ENCODE measurements at regions not wholly inside any gene's neighbourhood (a gene's known extent, or its start where the extent isn't known, plus 50 kb on each side); places are given as distances from the start of the nearest gene placed in this dataset.

- Histone ChIP-seq H3K4me3 (no peak overlapping the region), H3K9me3 (no peaks in the 10 kb centered on the region), H3K36me3 (no peaks in the 10 kb centered on the region), H3K27me3 (no peaks in the 10 kb centered on the region), H3K27ac (no peak overlapping the region), H3K4me1 (no peaks in the 10 kb centered on the region)
- intact Hi-C loops (cut with DNase I): no loop called here
- TF ChIP-seq, protein P1, sequence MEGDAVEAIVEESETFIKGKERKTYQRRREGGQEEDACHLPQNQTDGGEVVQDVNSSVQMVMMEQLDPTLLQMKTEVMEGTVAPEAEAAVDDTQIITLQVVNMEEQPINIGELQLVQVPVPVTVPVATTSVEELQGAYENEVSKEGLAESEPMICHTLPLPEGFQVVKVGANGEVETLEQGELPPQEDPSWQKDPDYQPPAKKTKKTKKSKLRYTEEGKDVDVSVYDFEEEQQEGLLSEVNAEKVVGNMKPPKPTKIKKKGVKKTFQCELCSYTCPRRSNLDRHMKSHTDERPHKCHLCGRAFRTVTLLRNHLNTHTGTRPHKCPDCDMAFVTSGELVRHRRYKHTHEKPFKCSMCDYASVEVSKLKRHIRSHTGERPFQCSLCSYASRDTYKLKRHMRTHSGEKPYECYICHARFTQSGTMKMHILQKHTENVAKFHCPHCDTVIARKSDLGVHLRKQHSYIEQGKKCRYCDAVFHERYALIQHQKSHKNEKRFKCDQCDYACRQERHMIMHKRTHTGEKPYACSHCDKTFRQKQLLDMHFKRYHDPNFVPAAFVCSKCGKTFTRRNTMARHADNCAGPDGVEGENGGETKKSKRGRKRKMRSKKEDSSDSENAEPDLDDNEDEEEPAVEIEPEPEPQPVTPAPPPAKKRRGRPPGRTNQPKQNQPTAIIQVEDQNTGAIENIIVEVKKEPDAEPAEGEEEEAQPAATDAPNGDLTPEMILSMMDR (IDR thresholded peaks at IDR 0.05): no peak
- DNase-seq: no peak
- no peak for ATAC-seq
Observed at GRCh38 chr14:93858896-93859295, 68.2 kb upstream of the FAM181A start.

DNA sequence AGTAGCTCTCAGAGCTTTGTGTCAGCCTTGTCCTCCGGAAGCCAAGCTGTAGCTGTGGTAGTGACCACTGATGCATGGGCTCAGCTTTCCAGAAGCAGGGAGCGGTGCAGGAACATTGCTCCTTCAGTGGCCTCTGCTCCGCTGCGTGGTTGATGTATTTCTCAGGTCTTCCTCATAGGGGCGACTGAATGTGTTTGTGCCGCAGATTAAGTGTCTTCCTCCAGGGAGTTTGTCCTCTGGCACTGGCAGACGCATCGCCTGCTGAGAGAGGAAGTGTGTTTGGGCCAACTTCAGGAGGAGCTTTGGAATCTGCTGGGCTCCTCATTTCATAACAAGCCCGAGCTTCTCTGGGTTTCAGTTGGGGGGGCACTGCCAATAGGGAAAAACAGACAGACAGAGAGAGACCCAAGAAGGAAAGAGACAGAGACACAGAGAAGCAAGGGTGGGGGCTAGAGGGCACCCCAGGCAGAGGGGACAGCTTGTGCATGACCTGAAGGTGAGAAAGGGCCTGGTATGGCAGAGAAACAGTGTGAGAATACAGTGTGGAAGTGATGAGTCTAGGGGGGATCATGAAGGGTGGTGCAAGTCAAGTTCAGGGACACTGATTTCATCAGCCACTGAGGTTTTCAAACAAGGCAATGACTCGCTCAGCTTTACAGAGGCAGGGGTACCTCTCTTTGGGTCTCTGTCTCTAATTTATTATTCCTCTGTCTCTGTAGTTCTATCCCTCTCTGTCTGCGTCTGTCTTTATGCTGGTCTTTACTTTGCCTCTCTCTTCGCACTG lies 69.4 kb upstream of the PRIMA1 start:
- H3K4me3 ChIP-seq: no peak overlapping the region

GRCh38 chr14:93857081-93857480 lies 68.8 kb upstream of the PRIMA1 start:
- TF ChIP-seq, protein P1 (IDR thresholded peaks at IDR 0.05): no peak
- H3K4me1 ChIP-seq: no peaks in the 10 kb centered on the region
- intact Hi-C loops (cut with DNase I): no loop called here
- H3K4me3 ChIP-seq: no peak overlapping the region
- ATAC-seq: no peak
- H3K9me3 ChIP-seq: no peaks in the 10 kb centered on the region
- H3K27me3 ChIP-seq: no peaks in the 10 kb centered on the region
- H3K36me3 ChIP-seq: no peaks in the 10 kb centered on the region
- no peak overlapping the region for H3K27ac ChIP-seq
- no peak for DNase-seq

More for the DNA sequence above, 69.4 kb upstream of the PRIMA1 start:
- TF ChIP-seq, protein P1 (IDR thresholded peaks at IDR 0.05): no peak
- Histone ChIP-seq H3K9me3 (no peaks in the 10 kb centered on the region), H3K4me1 (no peaks in the 10 kb centered on the region), H3K36me3 (no peaks in the 10 kb centered on the region), H3K27ac (no peak overlapping the region), H3K27me3 (no peaks in the 10 kb centered on the region)
- DNase-seq (no peak), ATAC-seq (no peak)
- intact Hi-C loops (cut with DNase I): no loop called here

GRCh38 chr14:93855737-93856136 lies 67.5 kb upstream of the PRIMA1 start:
- H3K9me3 ChIP-seq: no peaks in the 10 kb centered on the region

DNA sequence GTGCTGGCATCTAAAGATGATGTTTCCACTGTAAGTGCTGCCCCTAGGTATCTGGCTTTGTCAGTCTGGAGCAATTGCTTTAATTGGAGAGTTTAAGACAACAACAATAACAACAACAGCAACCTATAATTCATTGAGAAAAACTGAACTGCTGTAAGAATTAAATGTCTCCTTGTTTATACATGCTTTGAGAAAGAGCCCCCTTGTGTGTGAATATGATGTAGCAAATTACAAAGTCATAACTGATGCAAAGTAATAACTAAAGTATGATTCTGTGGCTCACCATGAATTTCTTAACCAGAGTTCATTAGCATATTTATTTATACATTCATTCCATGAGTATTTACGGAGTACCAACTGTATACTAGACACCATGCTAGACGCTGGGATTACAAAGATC lies 59.2 kb upstream of the PRIMA1 start:
- no peaks in the 10 kb centered on the region for H3K27me3 ChIP-seq
- TF ChIP-seq, protein P1 (IDR thresholded peaks at IDR 0.05): no peak
- DNase-seq: no peak
- intact Hi-C loops (cut with DNase I): no loop called here
- H3K27ac ChIP-seq: no peak overlapping the region
- no peak for ATAC-seq
- no peak overlapping the region for H3K4me3 ChIP-seq
- no peaks in the 10 kb centered on the region for H3K36me3 ChIP-seq
- no peaks in the 10 kb centered on the region for H3K9me3 ChIP-seq
- no peaks in the 10 kb centered on the region for H3K4me1 ChIP-seq

More at GRCh38 chr14:93855737-93856136, 67.5 kb upstream of the PRIMA1 start:
- Histone ChIP-seq H3K27me3 (no peaks in the 10 kb centered on the region), H3K4me1 (no peaks in the 10 kb centered on the region), H3K36me3 (no peaks in the 10 kb centered on the region), H3K27ac (no peak overlapping the region), H3K4me3 (no peak overlapping the region)
- no peak for ATAC-seq
- TF ChIP-seq, protein P1 (IDR thresholded peaks at IDR 0.05): no peak
- intact Hi-C loops (cut with DNase I): no loop called here
- no peak for DNase-seq

Data from upper lobe of right lung (tissue), 1 donor.